K562 (cell line): ENCODE measurements at regions not wholly inside any gene's neighbourhood (a gene's known extent, or its start where the extent isn't known, plus 50 kb on each side); places are given as distances from the start of the nearest gene placed in this dataset.

ENCODE experiments used
- ATAC-seq: fragments of 200-7000 bp; cut with Tn5 transposase; 3 replicates; pipeline ENCODE4 v1.9.1; 2020; ENCODE audit warnings: moderate library complexity
- BruUV-seq: library from RNA; stranded (reverse); fragments of 400-500 nt; replicated peaks from 2 replicates; lab custom pipeline; 2021; lab: Mats Ljungman, UMichigan
- CTCF ChIA-PET: fragments of 300-600 bp; formaldehyde crosslinking; extraction: SDS; loops from one replicate; lab custom pipeline; 2021; ENCODE audit warnings: low intra/inter-chr PET ratio; lab: Yijun Ruan, JAX
- POLR2A ChIA-PET: fragments of 300-600, 350-650 bp; sonication (Branson Sonifier 250); formaldehyde crosslinking; extraction: SDS; loops from one replicate; lab custom pipeline; 2021; ENCODE audit warnings: antibody characterized with exemption, inconsistent platforms; lab: Yijun Ruan, JAX
- DNase-seq, 4 experiments: peaks; one replicate each; pipeline versions ENCODE4 v3.0.0 to v3.0.0-alpha.2; 2011 to 2018; ENCODE audit warnings: low spot score in 3 of 4, mixed read lengths in 3 of 4; ENCODE audit errors: extremely low read depth in 1 of 4
- FAIRE-seq: peaks from 2 replicates; lab custom pipeline; 2011; peaks lifted over from hg19 to GRCh38; lab: Jason Lieb, UNC
- H2AFZ ChIP-seq: 2 replicates; pipeline ENCODE4 v1.6.0; 2011; ENCODE audit warnings: low read depth, low read length, control low read depth, inconsistent platforms
- H3K27ac ChIP-seq: fragments of 200-600 bp; 3 replicates; pipeline ENCODE4 v1.8.0; 2011; ENCODE audit warnings: low read depth, mild to moderate bottlenecking, control low read depth, inconsistent platforms, low read length, moderate library complexity, mixed read lengths; ENCODE audit errors: extremely low read depth
- H3K27me3 ChIP-seq, 2 experiments: fragments of 300-600 bp in 1 of 2; 2 replicates in 1 of 2; 3 replicates in 1 of 2; pipeline versions ENCODE4 v1.6.0 to v1.8.0; 2011; ENCODE audit warnings: inconsistent platforms in 2 of 2, low read length in 2 of 2, mild to moderate bottlenecking in 1 of 2, mixed read lengths in 1 of 2, moderate library complexity in 1 of 2; ENCODE audit not compliant: control insufficient read depth in 2 of 2, insufficient read depth in 2 of 2
- H3K36me3 ChIP-seq: fragments of 300-600 bp; 3 replicates; pipeline ENCODE4 v1.8.0; 2011; ENCODE audit warnings: mild to moderate bottlenecking, low read length, inconsistent platforms; ENCODE audit not compliant: control insufficient read depth, insufficient read depth
- H3K4me1 ChIP-seq, 2 experiments: fragments of 200-600 bp in 1 of 2; replicated peaks in 1 of 2; 2 replicates in 1 of 2; 3 replicates in 1 of 2; pipeline versions ENCODE4 v1.5.1 to v1.8.0; 2011; ENCODE audit warnings: inconsistent platforms in 2 of 2, low read length in 2 of 2, mild to moderate bottlenecking in 1 of 2, mixed read lengths in 1 of 2, moderate library complexity in 1 of 2; ENCODE audit not compliant: control insufficient read depth in 2 of 2, insufficient read depth in 2 of 2
- H3K4me2 ChIP-seq: 2 replicates; pipeline ENCODE4 v1.6.1; 2011; ENCODE audit warnings: low read length, control low read depth, inconsistent platforms, mixed read lengths; ENCODE audit not compliant: insufficient read depth
- H3K4me3 ChIP-seq: fragments of 200-600 bp; sonication (generic), shearing (Covaris generic); 2 replicates; pipeline ENCODE4 v1.5.1; 2016; ENCODE audit warnings: control low read depth, inconsistent platforms
- H3K79me2 ChIP-seq: fragments of 200-600 bp; 3 replicates; pipeline ENCODE4 v1.8.0; 2011; ENCODE audit warnings: low read length, inconsistent platforms; ENCODE audit not compliant: control insufficient read depth, insufficient read depth
- H3K9ac ChIP-seq, 2 experiments: 2 replicates each; pipeline versions ENCODE4 v1.6.0 to v1.6.1; 2011; ENCODE audit warnings: low read depth in 2 of 2, low read length in 2 of 2, control low read depth in 1 of 2, inconsistent platforms in 1 of 2, mild to moderate bottlenecking in 1 of 2, mixed read lengths in 1 of 2; ENCODE audit not compliant: insufficient read depth in 1 of 2
- H3K9me1 ChIP-seq: one replicate; pipeline ENCODE4 v1.6.0; 2011; ENCODE audit warnings: inconsistent platforms, mild to moderate bottlenecking, low read length, moderate library complexity; ENCODE audit not compliant: control insufficient read depth, insufficient read depth
- H3K9me3 ChIP-seq: replicated peaks from 2 replicates; pipeline ENCODE4 v1.5.1; 2011; ENCODE audit warnings: low read depth, low read length, inconsistent platforms; ENCODE audit not compliant: control insufficient read depth, insufficient read depth
- H4K20me1 ChIP-seq: replicated peaks from 2 replicates; pipeline ENCODE4 v1.6.1; 2011; ENCODE audit warnings: low read length, inconsistent platforms, mixed read lengths; ENCODE audit not compliant: control insufficient read depth, insufficient read depth
- CHD4 ChIP-seq: fragments of 200-600 bp; sonication (generic); IDR thresholded peaks from 3 replicates; pipeline ENCODE4 v1.6.1; 2012; ENCODE audit warnings: low read depth, mild to moderate bottlenecking, mixed read lengths, low read length, inconsistent platforms; ENCODE audit not compliant: insufficient read depth, insufficient replicate concordance, poor library complexity, severe bottlenecking
- CREB1 ChIP-seq, 2 experiments: sonication (generic) in 1 of 2; formaldehyde crosslinking in 1 of 2; IDR thresholded peaks; 2 replicates each; pipeline versions ENCODE4 v1.6.1 to v1.8.0; 2012 to 2022; ENCODE audit warnings: inconsistent platforms in 1 of 2, mild to moderate bottlenecking in 1 of 2, missing genetic modification reagents in 1 of 2, moderate library complexity in 1 of 2
- FOSL1 ChIP-seq: fragments of 200-800 bp; sonication (Bioruptor generic); conservative IDR thresholded peaks from 2 replicates; pipeline ENCODE4 v1.6.1; 2016; ENCODE audit warnings: missing genetic modification characterization, missing compliant biosample characterization
- GATAD2B ChIP-seq: fragments of 450-650 bp; IDR thresholded peaks from 2 replicates; pipeline ENCODE4 v1.6.1; 2017; ENCODE audit warnings: mild to moderate bottlenecking, borderline replicate concordance
- HLTF ChIP-seq: fragments of 450-650 bp; IDR thresholded peaks from 2 replicates; pipeline ENCODE4 v1.6.1; 2016
- HSF4 ChIP-seq: fragments of 250-450 bp; sonication (Bioruptor Pico); IDR thresholded peaks from 2 replicates; pipeline ENCODE4 v2.1.2; 2022; ENCODE audit warnings: mild to moderate bottlenecking, moderate library complexity, borderline replicate concordance
- MCM5 ChIP-seq: fragments of 450-650 bp; IDR thresholded peaks from 2 replicates; pipeline ENCODE4 v1.6.1; 2016; ENCODE audit warnings: low read depth
- NONO ChIP-seq, 2 experiments: fragments of 200-400 bp in 1 of 2; fragments of 450-650 bp in 1 of 2; formaldehyde crosslinking in 1 of 2; IDR thresholded peaks; 2 replicates each; pipeline ENCODE4 v1.6.1; 2017; ENCODE audit warnings: low read depth in 2 of 2, mild to moderate bottlenecking in 2 of 2, moderate library complexity in 2 of 2, low read length in 1 of 2
- PCBP2 ChIP-seq: fragments of 200-400 bp; formaldehyde crosslinking; IDR thresholded peaks from 2 replicates; pipeline ENCODE4 v1.6.1; 2018; ENCODE audit warnings: low read length, low read depth, mild to moderate bottlenecking, moderate library complexity; ENCODE audit not compliant: poor library complexity, severe bottlenecking
- PHB ChIP-seq: fragments of 250-450 bp; sonication (Bioruptor Pico); IDR thresholded peaks from 2 replicates; pipeline ENCODE4 v1.5.0; 2021
- POLR2H ChIP-seq: IDR thresholded peaks from 2 replicates; pipeline ENCODE4 v1.6.1; 2016; ENCODE audit warnings: missing genetic modification characterization, low read depth, mild to moderate bottlenecking, control low read depth, missing compliant biosample characterization, moderate library complexity
- PTRF ChIP-seq: fragments of 450-650 bp; IDR thresholded peaks from 2 replicates; pipeline ENCODE4 v1.6.1; 2016; ENCODE audit warnings: mild to moderate bottlenecking, missing genetic modification characterization, missing compliant biosample characterization
- SAFB ChIP-seq: fragments of 200-400 bp; formaldehyde crosslinking; IDR thresholded peaks from 2 replicates; pipeline ENCODE4 v1.6.1; 2017; ENCODE audit warnings: low read depth, low read length, borderline replicate concordance
- SP2 ChIP-seq: IDR thresholded peaks from 2 replicates; pipeline ENCODE4 v1.6.1; 2011; ENCODE audit warnings: mild to moderate bottlenecking, low read depth, low read length, moderate library complexity; ENCODE audit not compliant: poor library complexity, severe bottlenecking; ENCODE audit errors: extremely low read depth
- ZNF175 ChIP-seq: fragments of 200-800 bp; sonication (Bioruptor generic); IDR thresholded peaks from 2 replicates; pipeline ENCODE4 v1.6.1; 2016; ENCODE audit warnings: low read depth, mild to moderate bottlenecking, missing genetic modification characterization, missing compliant biosample characterization
- ZNF431 ChIP-seq: sonication (generic); formaldehyde crosslinking; IDR thresholded peaks from 2 replicates; pipeline ENCODE4 v1.8.0; 2022; ENCODE audit warnings: mild to moderate bottlenecking, missing genetic modification reagents
- ZNF436 ChIP-seq: fragments of 250-450, 450-650 bp; sonication (Bioruptor Pico); formaldehyde crosslinking; IDR thresholded peaks from 2 replicates; pipeline ENCODE4 v1.7.0; 2020; ENCODE audit warnings: mild to moderate bottlenecking
- WGBS: fragments of 100-300 bp; shearing (Covaris generic); methylation state at CpG from one replicate; pipeline ENCODE4 v1.1.6; 2016; ENCODE audit warnings: low coverage, mixed read lengths; ENCODE audit not compliant: insufficient coverage; ENCODE audit errors: missing lambda C conversion rate; 5-methylcytosine and 5-hydroxymethylcytosine counted together
- in situ Hi-C: fragments of 300-500 bp; cut with MboI; formaldehyde crosslinking; loops from 4 replicates; pipeline ENCODE4 v1.15.0; 2018; ENCODE audit warnings: inconsistent platforms, mixed read lengths
- intact Hi-C: fragments of 100-400 bp; cut with micrococcal nuclease; formaldehyde crosslinking; loops from 2 replicates; pipeline ENCODE4 v1.14.2; 2022
- TF ChIP-seq, protein P1 (sequence below): sonication (generic); formaldehyde crosslinking; IDR thresholded peaks from 2 replicates; pipeline ENCODE4 v1.8.0; 2022; ENCODE audit warnings: mild to moderate bottlenecking, missing genetic modification reagents

DNA sequence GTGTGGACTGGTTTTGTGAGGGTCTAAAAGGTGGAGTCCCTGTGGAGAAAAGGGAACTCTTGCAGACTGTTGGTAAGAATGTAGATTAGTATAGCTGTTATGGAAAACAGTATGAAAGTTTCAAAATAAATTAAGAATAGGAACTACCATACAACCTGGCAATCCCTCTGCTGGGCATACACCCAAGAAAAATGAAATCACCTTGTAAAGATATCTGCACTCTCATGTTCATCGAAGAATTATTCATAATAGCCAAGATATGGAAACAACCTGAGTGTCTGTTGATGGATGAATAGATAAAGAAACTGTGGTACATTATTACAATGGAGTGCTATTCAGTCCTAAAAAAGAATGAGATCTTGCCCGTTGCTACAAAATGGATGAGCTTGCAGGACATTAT, 109.6 kb downstream of the TBX19 start:
- no peaks in the 10 kb centered on the region for H3K36me3 ChIP-seq
- H3K27ac ChIP-seq = no peak overlapping the region
- no peaks in the 10 kb centered on the region for H3K9me3 ChIP-seq
- in situ Hi-C loops = no loop called here
- ATAC-seq (no peak), DNase-seq (no peak), FAIRE-seq (no peak)
- peaks cover 8 to 15% of the 10 kb centered on the region in 2 experiments; a peak in 4 of 5 replicates for H3K4me1 ChIP-seq
- no peaks in the 10 kb centered on the region for H4K20me1 ChIP-seq
- POLR2A ChIA-PET = interaction anchor here (0.5 to 1.8 kb wide), 2 partner anchors 9 to 12 kb away, joined by 4 to 7 read pairs; no protein-coding TSS in a partner anchor
- no peaks in the 10 kb centered on the region for H3K79me2 ChIP-seq
- 5% methylated on average over 2 of the region's 2 CpGs for WGBS
- intact Hi-C loops = no loop called here
- H3K9ac ChIP-seq = no peak overlapping the region
- H2AFZ ChIP-seq = no peak overlapping the region
- TF ChIP-seq POLR2H (tag) (no peak), PCBP2 (no peak), CREB1 (IDR thresholded peaks at IDR 0.05) (no peak), CREB1 (CRISPR knock-in tag; IDR thresholded peaks at IDR 0.05) (no peak), CHD4 (no peak), ZNF436 (no peak), PHB (CRISPR knock-in tag) (no peak), SP2 (no peak), GATAD2B (no peak), SAFB (no peak), ZNF175 (no peak), HLTF (no peak), FOSL1 (tag) (no peak), MCM5 (no peak), PTRF (no peak), NONO (IDR thresholded peaks at IDR 0.05; ENCODE audit: low read depth in 2 of 2, low read length in 1 of 2) (no peak), ZNF431 (CRISPR knock-in tag) (no peak), HSF4 (CRISPR knock-in tag) (no peak)
- TF ChIP-seq, protein P1, sequence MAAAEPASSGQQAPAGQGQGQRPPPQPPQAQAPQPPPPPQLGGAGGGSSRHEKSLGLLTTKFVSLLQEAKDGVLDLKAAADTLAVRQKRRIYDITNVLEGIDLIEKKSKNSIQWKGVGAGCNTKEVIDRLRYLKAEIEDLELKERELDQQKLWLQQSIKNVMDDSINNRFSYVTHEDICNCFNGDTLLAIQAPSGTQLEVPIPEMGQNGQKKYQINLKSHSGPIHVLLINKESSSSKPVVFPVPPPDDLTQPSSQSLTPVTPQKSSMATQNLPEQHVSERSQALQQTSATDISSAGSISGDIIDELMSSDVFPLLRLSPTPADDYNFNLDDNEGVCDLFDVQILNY = no peak
- H3K4me2 ChIP-seq = no peak overlapping the region
- BruUV-seq = no TSS peak
- H3K4me3 ChIP-seq = no peak overlapping the region
- H3K27me3 ChIP-seq = no peaks in the 10 kb centered on the region
- peaks cover 4% of the 10 kb centered on the region for H3K9me1 ChIP-seq
- CTCF ChIA-PET = no interaction called here
